VCaP (cell line): ENCODE measurements at regions not wholly inside any gene's neighbourhood (a gene's known extent, or its start where the extent isn't known, plus 50 kb on each side); places are given as distances from the start of the nearest gene placed in this dataset.
A peak's percentile ranks its signal among the peaks of the same experiment; 100 is the strongest.

Experiments
- H3K27ac ChIP-seq: fragments of 450-650 bp; 2 replicates; pipeline ENCODE4 v1.5.1; 2017
- TF ChIP-seq, protein P1 (sequence below): fragments of 450-650 bp; conservative IDR thresholded peaks from 2 replicates; pipeline ENCODE4 v1.5.1; 2017; ENCODE audit warnings: mild to moderate bottlenecking, moderate library complexity

DNA sequence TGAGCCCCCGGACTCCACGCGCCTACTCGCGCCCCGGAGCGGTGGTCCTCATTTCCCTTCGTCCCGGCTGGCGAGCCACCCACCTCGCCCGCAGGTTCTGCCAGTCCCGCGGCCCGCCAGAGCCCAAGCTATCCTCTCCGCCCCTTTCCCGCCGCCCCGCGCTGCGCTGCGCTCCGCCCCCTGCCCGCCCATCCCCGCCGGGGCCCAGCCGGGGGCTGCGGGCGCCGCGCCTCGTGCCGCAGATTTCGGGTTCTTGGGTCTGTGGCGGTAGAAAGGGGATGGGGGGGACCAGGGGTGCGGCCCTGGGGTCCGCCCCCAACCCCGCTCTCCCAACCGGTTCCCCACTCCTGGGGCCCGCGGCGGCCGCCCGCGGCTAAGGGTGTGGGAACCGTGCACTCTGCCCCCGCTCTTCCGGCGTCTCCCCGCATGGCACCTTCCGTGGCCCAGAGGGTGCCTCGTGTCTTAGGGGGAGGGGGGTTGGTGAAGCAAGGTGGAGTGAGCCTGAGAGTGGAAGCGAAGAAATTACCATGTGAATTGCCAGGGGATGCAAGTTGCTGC, 650.8 kb upstream of the DIPK2B start:
- H3K27ac ChIP-seq, result no peak overlapping the region
- TF ChIP-seq, protein P1, sequence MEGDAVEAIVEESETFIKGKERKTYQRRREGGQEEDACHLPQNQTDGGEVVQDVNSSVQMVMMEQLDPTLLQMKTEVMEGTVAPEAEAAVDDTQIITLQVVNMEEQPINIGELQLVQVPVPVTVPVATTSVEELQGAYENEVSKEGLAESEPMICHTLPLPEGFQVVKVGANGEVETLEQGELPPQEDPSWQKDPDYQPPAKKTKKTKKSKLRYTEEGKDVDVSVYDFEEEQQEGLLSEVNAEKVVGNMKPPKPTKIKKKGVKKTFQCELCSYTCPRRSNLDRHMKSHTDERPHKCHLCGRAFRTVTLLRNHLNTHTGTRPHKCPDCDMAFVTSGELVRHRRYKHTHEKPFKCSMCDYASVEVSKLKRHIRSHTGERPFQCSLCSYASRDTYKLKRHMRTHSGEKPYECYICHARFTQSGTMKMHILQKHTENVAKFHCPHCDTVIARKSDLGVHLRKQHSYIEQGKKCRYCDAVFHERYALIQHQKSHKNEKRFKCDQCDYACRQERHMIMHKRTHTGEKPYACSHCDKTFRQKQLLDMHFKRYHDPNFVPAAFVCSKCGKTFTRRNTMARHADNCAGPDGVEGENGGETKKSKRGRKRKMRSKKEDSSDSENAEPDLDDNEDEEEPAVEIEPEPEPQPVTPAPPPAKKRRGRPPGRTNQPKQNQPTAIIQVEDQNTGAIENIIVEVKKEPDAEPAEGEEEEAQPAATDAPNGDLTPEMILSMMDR, result no peak

- TF ChIP-seq, protein P1, result no peak
- H3K27ac ChIP-seq, result no peak overlapping the region
Observed at GRCh38 chrX:45850775-45851433, 650.2 kb upstream of the DIPK2B start.

GRCh38 chrX:45850197-45850774, 649.6 kb upstream of the DIPK2B start:
- TF ChIP-seq, protein P1, result no peak
- no peak overlapping the region for H3K27ac ChIP-seq

DNA sequence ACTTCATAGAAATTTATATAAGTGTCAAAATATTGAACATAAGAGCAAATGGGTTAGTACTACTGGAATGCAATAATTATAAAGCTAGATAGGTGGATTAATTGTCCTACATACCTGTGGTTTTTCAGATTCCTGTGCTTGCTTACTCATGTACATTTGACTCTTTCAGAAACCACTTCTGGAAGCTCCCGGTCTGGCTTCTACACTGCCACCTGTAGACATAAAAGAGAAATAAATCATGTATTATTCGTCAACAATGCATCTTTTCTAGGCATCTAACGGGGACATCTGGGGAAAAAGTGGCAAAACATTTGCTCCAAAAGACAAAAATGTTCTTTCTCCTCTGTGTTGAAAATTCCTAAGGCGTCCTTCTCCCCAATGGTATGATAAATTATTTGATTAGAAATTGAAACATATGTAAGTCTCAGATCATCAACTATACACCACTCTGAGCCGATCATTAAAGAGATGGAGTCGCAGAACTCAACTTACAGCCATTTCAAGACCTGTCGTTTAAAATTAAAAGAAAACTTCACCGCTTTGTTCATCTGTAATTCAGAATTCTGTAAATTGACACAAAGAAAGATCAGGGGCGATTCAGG, 648.7 kb upstream of the DIPK2B start:
- H3K27ac ChIP-seq, result no peak overlapping the region
- TF ChIP-seq, protein P1, result peak; percentile 67

GRCh38 chrX:45847961-45848360, 647.3 kb upstream of the DIPK2B start:
- H3K27ac ChIP-seq, result no peak overlapping the region
- TF ChIP-seq, protein P1, result no peak

GRCh38 chrX:45846328-45846727, 645.7 kb upstream of the DIPK2B start:
- TF ChIP-seq, protein P1, result no peak
- H3K27ac ChIP-seq, result no peak overlapping the region

- no peak overlapping the region for H3K27ac ChIP-seq
- TF ChIP-seq, protein P1, result no peak
Observed at GRCh38 chrX:45845142-45845541, 644.5 kb upstream of the DIPK2B start.
